SK-N-SH (cell line): ENCODE measurements at regions not wholly inside any gene's neighbourhood (a gene's known extent, or its start where the extent isn't known, plus 50 kb on each side); places are given as distances from the start of the nearest gene placed in this dataset.

Source experiments
- CTCF ChIA-PET: fragments of 300-600, 350-600 bp; formaldehyde crosslinking; extraction: SDS; loops from one replicate; lab custom pipeline; 2021; lab: Yijun Ruan, JAX
- POLR2A ChIA-PET: fragments of 350-600 bp; sonication (Branson Sonifier 250); formaldehyde crosslinking; extraction: SDS; loops from one replicate; lab custom pipeline; 2020; ENCODE audit warnings: antibody characterized with exemption, inconsistent platforms; lab: Yijun Ruan, JAX
- DNase-seq: peaks from one replicate; pipeline ENCODE4 v3.0.0; 2012
- H2AFZ ChIP-seq: fragments of 200-600 bp; sonication (generic); 2 replicates; pipeline ENCODE4 v1.8.1; 2016; ENCODE audit warnings: antibody characterized with exemption, mild to moderate bottlenecking, low read depth
- H3F3A ChIP-seq: fragments of 200-600 bp; sonication (generic); replicated peaks from 2 replicates; pipeline ENCODE3; 2016; ENCODE audit warnings: antibody characterized with exemption, mild to moderate bottlenecking; ENCODE audit not compliant: insufficient read depth
- H3K27ac ChIP-seq, 2 experiments: fragments of 200-500 bp in 1 of 2; fragments of 200-600 bp in 1 of 2; sonication (Bioruptor generic) in 1 of 2; sonication (generic), shearing (Covaris generic) in 1 of 2; 2 replicates each; pipeline versions ENCODE4 v1.5.1 to v1.6.1; 2014 to 2016; ENCODE audit warnings: low read depth in 2 of 2, inconsistent platforms in 1 of 2, low read length in 1 of 2, mild to moderate bottlenecking in 1 of 2, mixed read lengths in 1 of 2
- H3K27me3 ChIP-seq: fragments of 200-600 bp; sonication (generic), shearing (Covaris generic); 2 replicates; pipeline ENCODE4 v1.6.1; 2016; ENCODE audit warnings: mixed run types; ENCODE audit not compliant: insufficient read depth
- H3K36me3 ChIP-seq, 2 experiments: fragments of 200-500 bp in 1 of 2; fragments of 200-600 bp in 1 of 2; sonication (Bioruptor generic) in 1 of 2; sonication (generic) in 1 of 2; replicated peaks in 1 of 2; 2 replicates each; pipeline versions ENCODE3 to v1.5.1; 2014 to 2016; ENCODE audit warnings: low read length in 1 of 2, mild to moderate bottlenecking in 1 of 2; ENCODE audit not compliant: insufficient read depth in 2 of 2, control insufficient read depth in 1 of 2
- H3K4me1 ChIP-seq, 2 experiments: fragments of 200-500 bp in 1 of 2; fragments of 200-600 bp in 1 of 2; sonication (Bioruptor generic) in 1 of 2; sonication (generic), shearing (Covaris generic) in 1 of 2; 2 replicates each; pipeline versions ENCODE4 v1.5.1 to v1.6.1; 2014 to 2016; ENCODE audit warnings: low read depth in 1 of 2, low read length in 1 of 2, mixed run types in 1 of 2; ENCODE audit not compliant: insufficient read depth in 2 of 2, control insufficient read depth in 1 of 2
- H3K4me2 ChIP-seq: fragments of 200-600 bp; sonication (generic), shearing (Covaris generic); 2 replicates; pipeline ENCODE4 v1.6.1; 2017; ENCODE audit warnings: mixed run types
- H3K4me3 ChIP-seq, 2 experiments: fragments of 200-500 bp in 1 of 2; fragments of 200-600 bp in 1 of 2; sonication (Bioruptor generic) in 1 of 2; sonication (generic), shearing (Covaris generic) in 1 of 2; 2 replicates each; pipeline versions ENCODE4 v1.5.1 to v1.8.1; 2014 to 2016; ENCODE audit warnings: low read depth in 2 of 2, inconsistent platforms in 1 of 2, low read length in 1 of 2, mild to moderate bottlenecking in 1 of 2, mixed read lengths in 1 of 2, moderate library complexity in 1 of 2
- H3K79me2 ChIP-seq: fragments of 200-600 bp; sonication (generic); 2 replicates; pipeline ENCODE4 v1.8.1; 2017; ENCODE audit warnings: mild to moderate bottlenecking; ENCODE audit not compliant: insufficient read depth
- H3K9ac ChIP-seq: fragments of 200-600 bp; sonication (generic); 2 replicates; pipeline ENCODE4 v1.6.1; 2017; ENCODE audit warnings: mixed run types
- H3K9me2 ChIP-seq: fragments of 200-600 bp; sonication (generic); 2 replicates; pipeline ENCODE4 v1.6.1; 2017; ENCODE audit warnings: mixed run types
- H3K9me3 ChIP-seq: fragments of 200-600 bp; sonication (generic); 2 replicates; pipeline ENCODE4 v1.6.1; 2017; ENCODE audit warnings: mixed run types, mild to moderate bottlenecking, moderate library complexity
- H4K20me1 ChIP-seq: fragments of 200-600 bp; sonication (generic); 2 replicates; pipeline ENCODE4 v1.6.1; 2017; ENCODE audit warnings: mild to moderate bottlenecking, mixed run types; ENCODE audit not compliant: insufficient read depth
- CHD2 ChIP-seq: fragments of 150-350 bp; IDR thresholded peaks from 2 replicates; pipeline ENCODE4 v1.6.1; 2018; ENCODE audit warnings: low read length; ENCODE audit not compliant: partially characterized antibody
- CTCF ChIP-seq: fragments of 200-600 bp; sonication (generic); IDR thresholded peaks from 2 replicates; pipeline ENCODE4 v1.6.1; 2017; ENCODE audit warnings: antibody characterized with exemption, mild to moderate bottlenecking, moderate library complexity
- ELF1 ChIP-seq: IDR thresholded peaks from 2 replicates; pipeline ENCODE4 v1.4.0; 2012
- EP300 ChIP-seq, 2 experiments: IDR thresholded peaks; 2 replicates each; pipeline versions ENCODE4 v1.4.0 to v1.6.1; 2012; ENCODE audit warnings: borderline replicate concordance in 1 of 2, low read depth in 1 of 2, low read length in 1 of 2
- FOXJ3 ChIP-seq: sonication (generic); formaldehyde crosslinking; IDR thresholded peaks from 2 replicates; pipeline ENCODE4 v1.5.1; 2020; ENCODE audit warnings: mild to moderate bottlenecking, missing genetic modification reagents
- FOXM1 ChIP-seq: IDR thresholded peaks from 2 replicates; pipeline ENCODE4 v1.4.0; 2012; ENCODE audit warnings: low read depth, mild to moderate bottlenecking
- GATA2 ChIP-seq: sonication (generic); formaldehyde crosslinking; IDR thresholded peaks from 2 replicates; pipeline ENCODE4 v1.5.0; 2020; ENCODE audit warnings: mild to moderate bottlenecking, missing genetic modification reagents
- MAX ChIP-seq: IDR thresholded peaks from 2 replicates; pipeline ENCODE4 v1.4.0; 2012; ENCODE audit warnings: low read depth
- NFIC ChIP-seq: IDR thresholded peaks from 2 replicates; pipeline ENCODE4 v1.4.0; 2012; ENCODE audit warnings: borderline replicate concordance
- NRF1 ChIP-seq: IDR thresholded peaks from 2 replicates; pipeline ENCODE4 v1.6.1; 2012; ENCODE audit warnings: low read depth, mild to moderate bottlenecking, low read length
- PBX3 ChIP-seq: IDR thresholded peaks from 2 replicates; pipeline ENCODE4; 2012
- POLR2AphosphoS5 ChIP-seq: IDR thresholded peaks from 2 replicates; pipeline ENCODE4 v1.6.1; 2012; ENCODE audit warnings: low read depth, low read length
- REST ChIP-seq: IDR thresholded peaks from 2 replicates; pipeline ENCODE4 v1.6.1; 2012; ENCODE audit warnings: mild to moderate bottlenecking, low read depth, low read length, moderate library complexity
- USF1 ChIP-seq: IDR thresholded peaks from 2 replicates; pipeline ENCODE4 v1.4.0; 2012; ENCODE audit warnings: low read depth, borderline replicate concordance
- WGBS: methylation state at CpG from one replicate; pipeline ENCODE4 v1.1.6; 2017; ENCODE audit warnings: low lambda C conversion rate; 5-methylcytosine and 5-hydroxymethylcytosine counted together

GRCh38 chr11:33419924-33420323 lies 162.7 kb downstream of the HIPK3 start (continued):
- TF ChIP-seq EP300 (IDR thresholded peaks at IDR 0.05; ENCODE audit: borderline replicate concordance in 1 of 2, low read depth in 1 of 2, low read length in 1 of 2) (no peak), NFIC (no peak), NRF1 (no peak), POLR2AphosphoS5 (no peak), REST (no peak), ELF1 (no peak), CHD2 (no peak), PBX3 (no peak)

GRCh38 chr11:33417121-33417520 lies 159.9 kb downstream of the HIPK3 start:
- H3K4me2 ChIP-seq = no peak overlapping the region
- TF ChIP-seq USF1 (no peak), CTCF (no peak), MAX (no peak), ELF1 (no peak), EP300 (IDR thresholded peaks at IDR 0.05; ENCODE audit: borderline replicate concordance in 1 of 2, low read depth in 1 of 2, low read length in 1 of 2) (no peak), NRF1 (no peak), FOXJ3 (no peak), GATA2 (CRISPR knock-in tag) (no peak), POLR2AphosphoS5 (no peak), FOXM1 (no peak)
- H3K9me2 ChIP-seq = no peaks in the 10 kb centered on the region
- peaks cover 7% of the 10 kb centered on the region for H3F3A ChIP-seq
- H3K27me3 ChIP-seq = no peaks in the 10 kb centered on the region
- H4K20me1 ChIP-seq = peaks cover 83% of the 10 kb centered on the region
- H3K36me3 ChIP-seq = no peaks in the 10 kb centered on the region
- WGBS = 94% methylated on average over 7 of the region's 7 CpGs
- no peak overlapping the region for H3K4me3 ChIP-seq
- ChIA-PET POLR2A (no interaction called here), CTCF (no interaction called here)
- DNase-seq = no peak
- H2AFZ ChIP-seq = no peak overlapping the region
- H3K4me1 ChIP-seq = no peaks in the 10 kb centered on the region
- H3K9ac ChIP-seq = no peak overlapping the region
- H3K27ac ChIP-seq = no peak overlapping the region
- peaks cover 99% of the 10 kb centered on the region for H3K79me2 ChIP-seq
- H3K9me3 ChIP-seq = no peaks in the 10 kb centered on the region
